ENCODE measurements at regions not wholly inside any gene's neighbourhood (a gene's known extent, or its start where the extent isn't known, plus 50 kb on each side); places are given as distances from the start of the nearest gene placed in this dataset.

- intact Hi-C loops (cut with micrococcal nuclease) = no loop called here
- Mint-ChIP-seq H3K27ac (no peak overlapping the region), H3K36me3 (ENCODE audit: low read depth) (peaks cover 4% of the 10 kb centered on the region), H3K9me3 (no peaks in the 10 kb centered on the region), H3K4me3 (no peak overlapping the region), H3K27me3 (no peaks in the 10 kb centered on the region), H3K4me1 (ENCODE audit: low read depth) (peaks cover 29% of the 10 kb centered on the region)
- ChIA-PET CTCF (interaction anchor here (1.6 to 2.3 kb wide), 4 partner anchors 11 to 100 kb away, joined by 3 to 7 read pairs (median 4); no protein-coding TSS in a partner anchor), POLR2A (interaction anchor here (0.8 to 1.0 kb wide), 2 partner anchors 12 to 18 kb away, joined by 3 read pairs; no protein-coding TSS in a partner anchor)
- TF ChIP-seq CTCF (IDR thresholded peaks at IDR 0.05) = no peak
- no peak for DNase-seq
- no peak for ATAC-seq
These were observed 529.5 kb downstream of the ETS1 start for GRCh38 chr11:128057786-128058395.

GRCh38 chr11:128055576-128056217 lies 531.7 kb downstream of the ETS1 start:
- H3K4me1 Mint-ChIP-seq (ENCODE audit: low read depth) = peaks cover 48% of the 10 kb centered on the region
- ChIA-PET CTCF (interaction anchor here (1.0 kb wide), 1 partner anchor 102 kb away, joined by 3 read pairs; no protein-coding TSS in a partner anchor), POLR2A (no interaction called here)
- ATAC-seq (peak; percentile 25), DNase-seq (no peak)
- H3K36me3 Mint-ChIP-seq (ENCODE audit: low read depth) = peaks cover 6% of the 10 kb centered on the region
- H3K27ac Mint-ChIP-seq = peak overlapping the region; percentile 58
- TF ChIP-seq CTCF (IDR thresholded peaks at IDR 0.05) = no peak
- peaks cover 2% of the 10 kb centered on the region for H3K9me3 Mint-ChIP-seq
- no peak overlapping the region for H3K4me3 Mint-ChIP-seq
- H3K27me3 Mint-ChIP-seq = no peaks in the 10 kb centered on the region
- intact Hi-C loops (cut with micrococcal nuclease) = no loop called here

GRCh38 chr11:128053981-128054931 lies 533.1 kb downstream of the ETS1 start:
- TF ChIP-seq CTCF (IDR thresholded peaks at IDR 0.05) = no peak

GRCh38 chr11:128052912-128053641 lies 534.3 kb downstream of the ETS1 start:
- H3K4me3 Mint-ChIP-seq = peak overlapping the region; percentile 46
- TF ChIP-seq CTCF (IDR thresholded peaks at IDR 0.05) = no peak
- ATAC-seq (peak; percentile 55), DNase-seq (no peak)
- POLR2A ChIA-PET = interaction anchor here (5.0 kb wide), 1 partner anchor 13 kb away, joined by 28 read pairs; no protein-coding TSS in a partner anchor
- intact Hi-C loops (cut with micrococcal nuclease) = no loop called here
- peak overlapping the region; percentile 92 for H3K27ac Mint-ChIP-seq
- CTCF ChIA-PET = interaction anchor here (0.9 to 5.9 kb wide), 4 partner anchors 10 to 104 kb away, joined by 3 to 65 read pairs (median 5); no protein-coding TSS in a partner anchor
- H3K36me3 Mint-ChIP-seq (ENCODE audit: low read depth) = peaks cover 6% of the 10 kb centered on the region
- peaks cover 69% of the 10 kb centered on the region for H3K4me1 Mint-ChIP-seq (ENCODE audit: low read depth)
- H3K27me3 Mint-ChIP-seq = no peaks in the 10 kb centered on the region
- peaks cover 2% of the 10 kb centered on the region for H3K9me3 Mint-ChIP-seq

More at GRCh38 chr11:128053981-128054931, 533.1 kb downstream of the ETS1 start:
- ChIA-PET POLR2A (no interaction called here), CTCF (interaction anchor here (1.1 to 5.9 kb wide), 2 partner anchors 15 to 103 kb away, joined by 7 to 65 read pairs; no protein-coding TSS in a partner anchor)
- H3K4me3 Mint-ChIP-seq = peak overlapping the region; percentile 77
- H3K27ac Mint-ChIP-seq = peak overlapping the region; percentile 92
- H3K27me3 Mint-ChIP-seq = no peaks in the 10 kb centered on the region
- intact Hi-C loops (cut with micrococcal nuclease) = no loop called here
- H3K4me1 Mint-ChIP-seq (ENCODE audit: low read depth) = peaks cover 63% of the 10 kb centered on the region
- peaks cover 6% of the 10 kb centered on the region for H3K36me3 Mint-ChIP-seq (ENCODE audit: low read depth)
- no peak for ATAC-seq
- DNase-seq = no peak
- H3K9me3 Mint-ChIP-seq = peaks cover 2% of the 10 kb centered on the region
